Epithelial cell of esophagus (primary cell): ENCODE measurements at regions not wholly inside any gene's neighbourhood (a gene's known extent, or its start where the extent isn't known, plus 50 kb on each side); places are given as distances from the start of the nearest gene placed in this dataset.
A peak's percentile ranks its signal among the peaks of the same experiment; 100 is the strongest.
"Not testable (repeated sequence)": the region's sequence is repeated elsewhere in the genome, so short reads cannot be mapped to it uniquely, and the experiment has no call there.

Experiments used
- DNase-seq: peaks from one replicate; pipeline ENCODE4 v3.0.0; 2010; ENCODE audit warnings: low read depth
- H3K4me3 ChIP-seq: 2 replicates; pipeline ENCODE4 v1.5.1; 2011; ENCODE audit warnings: mild to moderate bottlenecking, low read length, control low read depth
- TF ChIP-seq, protein P1 (sequence below): IDR thresholded peaks from 2 replicates; pipeline ENCODE4 v1.5.1; 2011; ENCODE audit warnings: low read depth, mild to moderate bottlenecking, low read length, control low read depth, inconsistent platforms; ENCODE audit not compliant: insufficient read depth; ENCODE audit errors: missing control alignments

DNA sequence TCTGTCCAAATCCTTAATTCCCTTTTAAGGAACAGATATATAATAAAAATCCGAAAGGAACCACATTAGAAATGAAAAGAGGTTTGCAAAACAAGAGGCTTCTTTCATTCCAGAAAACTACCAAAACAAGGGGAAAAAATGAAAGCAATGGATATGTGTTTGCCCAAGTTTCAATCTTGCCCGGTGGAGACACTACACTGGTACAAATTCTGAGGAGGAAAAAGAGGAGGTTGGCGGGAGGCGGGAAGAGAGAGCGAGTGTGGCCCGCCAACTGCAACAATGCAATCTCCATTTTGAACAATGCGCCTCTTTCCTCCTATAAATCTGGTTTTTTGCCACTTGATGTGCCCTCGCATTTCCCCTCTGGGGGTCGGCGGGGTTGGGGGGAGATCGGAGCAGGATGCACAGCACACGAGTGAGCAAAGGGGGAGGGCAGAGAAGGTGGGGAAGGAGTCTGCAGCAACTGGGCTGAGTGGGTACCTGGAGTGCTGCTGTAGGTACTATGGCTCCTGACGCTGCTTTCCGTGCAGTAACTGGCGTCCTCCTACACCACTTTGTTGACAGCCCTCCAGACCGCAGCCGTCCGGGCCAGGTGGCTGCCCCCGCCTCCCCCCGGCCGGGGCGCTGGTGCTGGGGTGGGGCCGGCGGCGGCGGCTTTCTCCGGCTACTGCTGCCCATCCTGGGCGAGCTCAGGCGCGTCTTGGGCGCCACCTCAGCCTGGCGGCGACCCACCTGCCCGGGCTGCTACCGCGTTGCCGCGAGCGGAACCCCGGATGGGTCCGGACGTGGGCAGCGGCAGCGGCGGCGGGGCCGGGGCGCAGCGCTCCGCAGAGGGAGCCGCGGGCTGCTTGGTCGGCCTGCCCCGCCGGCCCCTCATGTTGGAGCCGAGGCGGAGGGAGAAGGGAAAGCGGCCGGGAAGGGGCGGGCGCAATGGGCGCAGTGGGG, 93.8 kb upstream of the PLEKHM1 start:
- TF ChIP-seq, protein P1, sequence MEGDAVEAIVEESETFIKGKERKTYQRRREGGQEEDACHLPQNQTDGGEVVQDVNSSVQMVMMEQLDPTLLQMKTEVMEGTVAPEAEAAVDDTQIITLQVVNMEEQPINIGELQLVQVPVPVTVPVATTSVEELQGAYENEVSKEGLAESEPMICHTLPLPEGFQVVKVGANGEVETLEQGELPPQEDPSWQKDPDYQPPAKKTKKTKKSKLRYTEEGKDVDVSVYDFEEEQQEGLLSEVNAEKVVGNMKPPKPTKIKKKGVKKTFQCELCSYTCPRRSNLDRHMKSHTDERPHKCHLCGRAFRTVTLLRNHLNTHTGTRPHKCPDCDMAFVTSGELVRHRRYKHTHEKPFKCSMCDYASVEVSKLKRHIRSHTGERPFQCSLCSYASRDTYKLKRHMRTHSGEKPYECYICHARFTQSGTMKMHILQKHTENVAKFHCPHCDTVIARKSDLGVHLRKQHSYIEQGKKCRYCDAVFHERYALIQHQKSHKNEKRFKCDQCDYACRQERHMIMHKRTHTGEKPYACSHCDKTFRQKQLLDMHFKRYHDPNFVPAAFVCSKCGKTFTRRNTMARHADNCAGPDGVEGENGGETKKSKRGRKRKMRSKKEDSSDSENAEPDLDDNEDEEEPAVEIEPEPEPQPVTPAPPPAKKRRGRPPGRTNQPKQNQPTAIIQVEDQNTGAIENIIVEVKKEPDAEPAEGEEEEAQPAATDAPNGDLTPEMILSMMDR = no peak
- peak overlapping the region; percentile 84 for H3K4me3 ChIP-seq
- DNase-seq = peak; percentile 67

DNA sequence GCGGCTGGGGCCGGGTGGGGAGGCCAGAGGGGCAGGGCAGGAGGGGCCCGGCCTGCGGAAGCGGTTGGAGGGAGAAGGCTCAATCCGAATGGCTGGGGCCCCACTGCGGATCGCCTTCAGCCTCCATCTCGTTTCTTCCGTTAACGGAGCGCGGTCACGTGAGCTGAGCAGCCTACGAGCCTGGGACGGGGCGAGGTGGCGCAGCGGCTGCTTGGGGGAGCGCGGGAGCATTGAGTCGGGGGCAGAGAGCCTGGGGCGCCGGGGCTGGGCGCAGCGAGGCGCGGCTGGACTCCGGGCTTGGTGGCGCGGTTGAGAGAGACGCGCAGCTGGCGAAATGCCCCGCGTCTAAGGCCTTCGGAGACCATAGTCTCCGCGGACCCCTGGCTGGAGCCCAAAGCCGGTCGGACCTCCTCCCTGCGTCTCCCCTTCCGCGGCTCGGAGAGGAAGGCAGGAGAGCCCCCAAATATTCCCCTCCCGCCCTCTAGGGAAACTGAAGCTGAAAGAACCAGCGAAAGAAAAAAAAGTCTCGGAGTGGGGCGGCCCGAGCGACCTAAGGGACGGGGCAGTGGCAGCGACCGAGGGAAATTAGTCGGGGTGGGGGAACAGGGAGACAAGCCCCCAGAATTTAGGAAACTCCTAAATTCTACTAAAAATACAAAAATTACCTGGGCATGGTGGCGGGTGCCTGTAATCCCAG, 94.7 kb upstream of the PLEKHM1 start:
- TF ChIP-seq, protein P1 = peak; percentile 7
- DNase-seq = peak; percentile 73
- peak overlapping the region; percentile 84 for H3K4me3 ChIP-seq

DNA sequence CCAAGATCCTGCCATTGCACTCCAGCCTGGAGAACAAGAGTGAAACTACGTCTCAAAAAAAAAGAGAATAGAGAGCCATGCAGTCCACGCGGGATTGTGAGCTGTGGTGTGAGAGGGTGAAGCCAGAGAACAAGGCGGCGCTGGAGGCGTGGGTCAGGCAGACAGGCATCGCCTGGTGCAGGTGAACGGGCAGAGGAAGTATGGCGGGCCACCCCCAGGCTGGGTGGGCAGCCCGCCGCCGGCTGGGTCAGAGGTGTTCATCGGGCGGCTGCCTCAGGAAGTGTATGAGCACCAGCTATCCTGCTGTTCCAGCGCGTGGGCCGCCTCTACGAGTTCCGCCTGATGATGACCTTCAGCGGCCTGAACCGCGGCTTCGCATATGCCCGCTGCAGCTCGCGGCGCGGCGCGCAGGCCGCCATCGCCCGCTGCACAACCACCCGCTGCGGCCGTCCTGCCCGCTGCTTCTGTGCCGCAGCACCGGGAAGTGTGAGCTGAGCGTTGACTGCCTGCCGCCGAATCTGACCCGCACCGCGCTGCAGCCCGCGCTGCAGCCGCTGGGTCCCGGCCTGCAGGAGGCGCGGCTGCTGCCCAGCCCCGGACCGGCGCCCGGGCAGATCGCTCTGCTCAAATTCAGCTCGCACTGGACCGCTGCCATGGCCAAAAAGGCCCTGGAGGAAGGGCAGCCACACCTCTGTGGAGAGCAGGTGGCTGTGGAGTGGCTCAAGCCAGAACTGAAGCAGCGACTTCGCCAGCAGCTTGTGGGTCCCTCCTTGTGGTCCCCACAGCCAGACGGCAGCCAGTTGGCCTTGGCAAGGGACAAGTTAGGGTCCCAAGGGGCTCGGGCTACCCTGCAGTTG, 95.5 kb upstream of the PLEKHM1 start:
- peak overlapping the region; percentile 84 for H3K4me3 ChIP-seq
- peak; percentile 37 for DNase-seq

GRCh38 chr17:45586651-45586934, 96.1 kb upstream of the PLEKHM1 start:
- H3K4me3 ChIP-seq, DNase-seq: not testable (repeated sequence)

- TF ChIP-seq, protein P1 = peak; percentile 70
- peak; percentile 65 for DNase-seq
- H3K4me3 ChIP-seq = not testable (repeated sequence)
Measured at GRCh38 chr17:45592433-45592923, 102.0 kb upstream of the PLEKHM1 start.

DNA sequence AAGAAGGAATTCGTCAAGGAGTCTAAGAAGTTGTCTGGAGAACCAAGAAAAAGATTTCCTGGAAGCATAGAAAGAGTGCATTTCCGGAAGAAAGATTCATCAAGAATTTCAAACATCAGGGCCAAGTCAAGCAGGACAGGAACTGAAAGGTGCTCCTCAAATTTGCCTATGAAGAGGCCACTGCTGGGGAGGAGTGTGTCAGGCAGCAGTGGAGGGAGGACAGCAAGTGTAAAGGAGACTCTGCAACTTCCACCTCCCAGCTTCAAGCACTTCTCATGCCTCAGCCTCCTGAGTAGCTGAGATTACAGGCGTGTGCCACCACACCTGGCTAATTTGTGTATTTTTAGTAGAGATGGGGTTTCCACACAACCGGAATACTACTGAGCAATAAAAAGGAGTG, 105.8 kb upstream of the PLEKHM1 start:
- not testable (repeated sequence) for DNase-seq, H3K4me3 ChIP-seq

- not testable (repeated sequence) for H3K4me3 ChIP-seq, DNase-seq
Measured at GRCh38 chr17:45600052-45601012, 109.8 kb upstream of the PLEKHM1 start.

GRCh38 chr17:45601013-45601412, 110.5 kb upstream of the PLEKHM1 start:
- not testable (repeated sequence) for H3K4me3 ChIP-seq, DNase-seq

GRCh38 chr17:45601605-45602539, 111.4 kb upstream of the PLEKHM1 start:
- not testable (repeated sequence) for DNase-seq, H3K4me3 ChIP-seq

- not testable (repeated sequence) for H3K4me3 ChIP-seq, DNase-seq
Measured at GRCh38 chr17:45605751-45606150, 115.2 kb upstream of the PLEKHM1 start.

- DNase-seq = peak; percentile 66
- peak overlapping the region; percentile 33 for H3K4me3 ChIP-seq
Measured at GRCh38 chr17:45619984-45620405, 129.5 kb upstream of the PLEKHM1 start.

DNA sequence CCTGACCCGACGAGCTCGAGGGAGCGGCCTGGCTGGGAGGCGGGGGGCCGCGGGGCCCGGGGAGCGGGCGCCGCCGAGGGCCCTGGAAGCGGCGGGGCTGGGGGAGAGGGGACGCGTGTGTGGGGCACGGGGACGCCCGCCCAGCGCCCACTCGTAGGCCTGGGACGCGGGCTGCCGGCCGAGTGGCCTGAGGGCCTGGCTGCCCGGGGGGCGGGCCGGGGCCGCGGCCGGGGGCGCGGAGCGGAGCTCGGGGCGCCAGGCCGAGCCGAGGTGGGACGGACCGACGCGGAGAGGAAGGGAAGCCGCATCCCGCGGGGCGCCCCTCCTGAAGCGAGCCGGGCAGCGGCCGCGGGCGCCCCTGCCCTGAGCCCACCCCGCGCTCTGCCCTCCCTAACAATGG, 129.9 kb upstream of the PLEKHM1 start:
- not testable (repeated sequence) for DNase-seq
- peak overlapping the region; percentile 21 for H3K4me3 ChIP-seq

DNA sequence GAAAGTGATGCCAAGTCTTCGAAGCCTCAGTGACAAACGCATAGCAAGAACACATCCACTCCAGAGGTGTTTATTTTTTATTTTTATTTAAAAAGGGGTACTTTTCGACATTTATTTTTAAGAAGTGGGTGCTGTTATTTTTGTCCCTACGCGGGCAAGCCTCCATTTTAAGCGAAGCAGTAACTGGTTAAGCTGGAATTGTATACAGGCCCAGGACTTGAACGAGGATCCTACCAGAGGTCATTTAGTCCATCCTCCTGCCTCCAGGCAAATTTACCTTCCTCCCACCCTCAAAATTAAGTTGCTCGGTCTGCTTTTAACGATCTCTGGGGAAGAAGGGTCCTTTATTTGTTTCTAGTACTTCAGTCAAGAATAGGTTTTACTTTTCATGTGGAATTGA, 130.6 kb upstream of the PLEKHM1 start:
- DNase-seq = not testable (repeated sequence)
- H3K4me3 ChIP-seq = peak overlapping the region; percentile 23
